Omental fat pad (tissue), 3 donors: ENCODE measurements at regions not wholly inside any gene's neighbourhood (a gene's known extent, or its start where the extent isn't known, plus 50 kb on each side); places are given as distances from the start of the nearest gene placed in this dataset.

Experiments used
- ATAC-seq: fragments of 150-250 bp; one replicate; pipeline ENCODE4 v1.9.1; 2016; ENCODE audit warnings: mild to moderate bottlenecking, moderate library complexity; ENCODE audit not compliant: low FRiP score
- DNase-seq: peaks from one replicate; pipeline ENCODE4 v3.0.0-alpha.2; 2019; ENCODE audit warnings: low spot score
- TF ChIP-seq, protein P1 (sequence below), 3 donors: fragments of 450-650 bp; IDR thresholded peaks; one replicate each; pipeline ENCODE4 v1.5.1; 2016 to 2017; ENCODE audit warnings: antibody characterized with exemption in 3 of 3, mild to moderate bottlenecking in 3 of 3, moderate library complexity in 2 of 3

DNA sequence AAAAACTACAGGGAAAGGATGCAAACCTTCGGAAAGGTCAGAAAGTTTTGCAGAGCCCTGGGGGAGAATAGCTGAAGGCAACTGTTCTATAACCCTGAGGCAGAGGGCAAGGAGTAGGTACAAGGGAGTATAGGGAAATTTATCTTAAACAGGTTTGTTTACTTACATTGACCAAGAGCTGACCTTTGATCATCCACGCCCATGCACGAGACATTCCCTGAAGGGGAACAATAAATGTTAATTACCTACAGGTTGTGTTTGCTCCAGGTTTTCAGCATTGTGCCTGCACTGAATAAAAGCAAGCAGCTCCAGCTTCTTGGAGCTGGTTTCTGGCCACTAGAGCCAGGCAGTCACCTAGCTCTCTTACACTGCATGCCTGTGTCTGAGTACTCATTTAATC, 524.5 kb upstream of the TGFBR2 start:
- ATAC-seq: no peak

DNA sequence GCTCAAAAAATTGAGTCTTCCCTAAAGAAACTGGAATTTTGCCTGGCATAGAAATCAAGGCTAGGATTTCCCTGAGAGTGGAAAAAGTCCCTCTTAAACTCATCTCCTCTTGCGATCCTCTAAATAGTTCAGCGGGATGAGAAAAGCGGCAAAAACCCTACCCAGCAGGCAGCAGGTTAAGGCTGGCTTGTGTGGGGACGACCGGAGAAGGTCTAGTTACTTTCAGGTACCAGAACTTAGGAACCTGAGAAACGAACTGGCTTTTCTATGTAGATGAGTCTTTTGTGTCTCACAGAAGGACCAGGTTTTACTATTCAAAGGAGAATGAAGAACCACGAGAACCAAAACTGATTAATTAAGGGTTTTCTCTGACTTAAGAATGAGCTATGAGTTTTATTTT, 523.7 kb upstream of the TGFBR2 start:
- TF ChIP-seq, protein P1, sequence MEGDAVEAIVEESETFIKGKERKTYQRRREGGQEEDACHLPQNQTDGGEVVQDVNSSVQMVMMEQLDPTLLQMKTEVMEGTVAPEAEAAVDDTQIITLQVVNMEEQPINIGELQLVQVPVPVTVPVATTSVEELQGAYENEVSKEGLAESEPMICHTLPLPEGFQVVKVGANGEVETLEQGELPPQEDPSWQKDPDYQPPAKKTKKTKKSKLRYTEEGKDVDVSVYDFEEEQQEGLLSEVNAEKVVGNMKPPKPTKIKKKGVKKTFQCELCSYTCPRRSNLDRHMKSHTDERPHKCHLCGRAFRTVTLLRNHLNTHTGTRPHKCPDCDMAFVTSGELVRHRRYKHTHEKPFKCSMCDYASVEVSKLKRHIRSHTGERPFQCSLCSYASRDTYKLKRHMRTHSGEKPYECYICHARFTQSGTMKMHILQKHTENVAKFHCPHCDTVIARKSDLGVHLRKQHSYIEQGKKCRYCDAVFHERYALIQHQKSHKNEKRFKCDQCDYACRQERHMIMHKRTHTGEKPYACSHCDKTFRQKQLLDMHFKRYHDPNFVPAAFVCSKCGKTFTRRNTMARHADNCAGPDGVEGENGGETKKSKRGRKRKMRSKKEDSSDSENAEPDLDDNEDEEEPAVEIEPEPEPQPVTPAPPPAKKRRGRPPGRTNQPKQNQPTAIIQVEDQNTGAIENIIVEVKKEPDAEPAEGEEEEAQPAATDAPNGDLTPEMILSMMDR (IDR thresholded peaks at IDR 0.05): no peak
- DNase-seq: no peak
- no peak for ATAC-seq

More for the DNA sequence above, 524.5 kb upstream of the TGFBR2 start:
- no peak for DNase-seq
- TF ChIP-seq, protein P1 (IDR thresholded peaks at IDR 0.05): no peak

DNA sequence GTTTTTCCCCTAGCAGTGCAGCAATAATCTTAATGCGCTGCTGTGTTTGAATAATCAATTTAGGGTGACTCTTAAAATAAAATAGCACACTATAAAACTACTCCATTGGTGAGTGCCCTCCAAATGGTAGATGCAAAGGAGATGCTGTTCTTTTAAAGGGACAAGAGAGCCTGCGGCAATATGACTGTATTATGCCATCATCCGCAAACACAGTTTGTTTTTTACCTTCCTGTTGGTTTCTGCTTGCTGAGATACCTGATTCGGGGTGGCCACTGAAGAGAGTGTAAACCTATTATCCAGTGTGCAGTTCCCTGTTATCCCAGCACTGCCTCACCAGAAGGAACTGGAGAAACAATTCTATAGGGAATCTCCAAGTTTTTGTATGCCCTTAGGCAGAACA, 523.1 kb upstream of the TGFBR2 start:
- no peak for DNase-seq
- TF ChIP-seq, protein P1 (IDR thresholded peaks at IDR 0.05): no peak
- ATAC-seq: no peak

DNA sequence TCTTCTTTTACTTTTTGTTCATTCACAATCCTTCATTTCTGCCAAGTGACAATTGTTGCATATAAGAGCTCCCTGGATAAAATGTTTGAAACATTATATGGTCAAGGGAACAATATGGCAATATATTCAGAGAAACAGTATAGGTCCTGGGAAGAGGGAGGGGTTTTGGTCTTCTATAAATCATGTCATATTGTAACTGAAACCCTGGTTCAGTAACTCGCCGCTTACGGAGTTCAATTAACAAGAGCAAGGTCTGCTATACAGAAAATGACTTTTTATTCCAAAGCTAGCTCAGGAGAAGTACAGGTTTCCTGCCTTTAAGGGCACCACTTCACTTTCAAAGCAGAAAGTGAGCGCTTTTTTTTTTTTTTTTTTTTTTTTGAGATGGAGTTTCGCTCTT, 522.1 kb upstream of the TGFBR2 start:
- TF ChIP-seq, protein P1 (IDR thresholded peaks at IDR 0.05): no peak
- ATAC-seq (no peak), DNase-seq (no peak)

DNA sequence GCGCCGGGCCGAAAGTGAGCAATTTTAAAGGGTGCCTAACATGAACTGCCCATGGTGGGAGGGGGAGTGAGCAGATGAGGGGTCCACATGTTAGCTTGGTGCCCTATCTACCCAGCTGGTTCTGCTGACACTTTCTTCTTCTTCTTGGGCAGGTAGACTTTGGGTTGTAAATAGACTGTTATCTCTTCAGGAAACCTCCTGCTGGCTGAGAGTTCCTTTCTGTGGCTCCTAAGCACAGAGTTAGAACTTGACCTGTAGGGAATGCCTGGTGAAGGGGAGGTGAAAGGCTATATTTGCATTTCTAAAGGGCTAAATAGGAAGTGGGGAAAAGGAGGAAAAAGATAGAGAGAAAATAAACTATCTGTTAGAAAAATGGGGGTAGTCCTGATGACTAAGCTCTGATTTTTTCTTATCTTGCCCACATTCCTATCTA, 521.4 kb upstream of the TGFBR2 start:
- ATAC-seq (no peak), DNase-seq (no peak)
- TF ChIP-seq, protein P1 (IDR thresholded peaks at IDR 0.05): no peak

DNA sequence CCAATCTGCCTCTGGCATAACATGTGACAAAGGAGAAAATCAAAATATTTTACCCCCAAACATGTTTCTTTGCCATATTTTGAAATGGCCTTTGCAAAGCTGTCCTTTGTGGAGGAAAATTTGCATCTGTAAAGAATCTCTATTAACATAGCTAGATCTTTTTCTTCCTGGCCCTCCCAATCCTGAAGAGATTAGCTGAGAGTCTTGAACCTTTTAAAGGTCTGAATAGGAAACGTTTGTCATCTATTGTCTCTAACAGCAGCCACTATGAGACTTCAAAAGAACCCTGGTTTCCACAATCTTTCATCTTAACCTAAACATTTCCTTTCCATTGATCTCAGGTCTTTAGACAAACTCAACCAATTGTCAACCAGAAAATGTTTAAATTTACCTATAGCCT, 520.9 kb upstream of the TGFBR2 start:
- TF ChIP-seq, protein P1 (IDR thresholded peaks at IDR 0.05): no peak
- ATAC-seq (no peak), DNase-seq (no peak)

DNA sequence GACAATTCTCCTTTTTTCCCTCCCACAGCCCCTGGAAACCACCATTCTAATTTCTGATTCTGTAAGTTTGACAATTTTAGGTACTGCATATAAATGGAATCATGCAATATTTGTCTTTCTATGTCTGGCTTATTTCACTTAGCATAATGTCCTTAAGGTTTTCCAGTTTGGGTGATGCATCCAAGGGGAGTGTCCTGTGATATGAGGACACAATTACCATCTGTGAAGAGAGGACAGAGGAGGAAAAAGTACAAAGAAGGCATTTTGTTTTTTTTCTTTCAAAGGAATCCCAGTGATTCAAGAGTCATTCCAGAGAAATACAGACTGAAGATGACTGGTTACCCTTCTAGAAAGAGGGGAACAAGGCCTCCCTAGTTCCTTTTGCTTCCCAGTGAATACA, 514.7 kb upstream of the TGFBR2 start:
- DNase-seq (no peak), ATAC-seq (no peak)
- TF ChIP-seq, protein P1 (IDR thresholded peaks at IDR 0.05): no peak
